Natural killer cell (primary cell): ENCODE measurements at regions not wholly inside any gene's neighbourhood (a gene's known extent, or its start where the extent isn't known, plus 50 kb on each side); places are given as distances from the start of the nearest gene placed in this dataset.

Experiments
- ATAC-seq, 3 donors: fragments of 150-1000 bp in 2 of 3; fragments of 200-7000 bp in 1 of 3; cut with Tn5 transposase; 1 replicate in 1 of 3; 2 replicates in 2 of 3; pipeline ENCODE4 v1.10.0; 2021; ENCODE audit warnings: mild to moderate bottlenecking in 2 of 3, moderate library complexity in 2 of 3
- DNase-seq, 2 donors: peaks; one replicate each; pipeline versions ENCODE4 v3.0.0 to v3.0.0-alpha.2; 2013 to 2021; ENCODE audit warnings: mixed read lengths in 1 of 2
- H3K27ac ChIP-seq: one replicate; pipeline ENCODE4 v1.5.1; 2013; ENCODE audit warnings: mild to moderate bottlenecking, low read length
- H3K27me3 ChIP-seq: one replicate; pipeline ENCODE4 v1.6.1; 2013; ENCODE audit warnings: low read length; ENCODE audit not compliant: control insufficient read depth, insufficient read depth
- H3K36me3 ChIP-seq: one replicate; pipeline ENCODE4 v1.6.1; 2013; ENCODE audit warnings: low read length; ENCODE audit not compliant: control insufficient read depth, insufficient read depth
- H3K4me1 ChIP-seq: one replicate; pipeline ENCODE4 v1.6.1; 2013; ENCODE audit warnings: low read length; ENCODE audit not compliant: control insufficient read depth, insufficient read depth
- H3K4me3 ChIP-seq: one replicate; pipeline ENCODE4 v1.5.1; 2013; ENCODE audit warnings: low read length
- H3K9me3 ChIP-seq: one replicate; pipeline ENCODE4 v1.6.1; 2013; ENCODE audit warnings: low read length; ENCODE audit not compliant: control insufficient read depth, insufficient read depth
- H3K27ac Mint-ChIP-seq, 2 donors: one replicate each; pipeline ENCODE4 v1.8.0; 2022; ENCODE audit warnings: mild to moderate bottlenecking in 2 of 2, mixed read lengths in 2 of 2, moderate library complexity in 1 of 2
- H3K27me3 Mint-ChIP-seq, 2 donors: one replicate each; pipeline ENCODE4 v1.8.0; 2022; ENCODE audit warnings: low read depth in 2 of 2, mixed read lengths in 2 of 2
- H3K36me3 Mint-ChIP-seq: one replicate; pipeline ENCODE4 v1.8.0; 2022; ENCODE audit warnings: mixed read lengths
- H3K4me1 Mint-ChIP-seq, 2 donors: one replicate each; pipeline ENCODE4 v1.8.0; 2022; ENCODE audit warnings: mixed read lengths in 2 of 2
- H3K4me3 Mint-ChIP-seq: one replicate; pipeline ENCODE4 v1.8.0; 2022; ENCODE audit warnings: mild to moderate bottlenecking, moderate library complexity, mixed read lengths
- H3K9me3 Mint-ChIP-seq, 2 donors: one replicate each; pipeline ENCODE4 v1.8.0; 2022; ENCODE audit warnings: mixed read lengths in 2 of 2
- CTCF ChIP-seq: fragments of 200-600 bp; IDR thresholded peaks from one replicate; pipeline ENCODE4 v1.8.0; 2022; ENCODE audit warnings: antibody characterized with exemption
- WGBS: methylation state at CpG from one replicate; pipeline ENCODE4 v1.1.7; 2013; ENCODE audit warnings: missing lambda C conversion rate; ENCODE audit not compliant: insufficient coverage; 5-methylcytosine and 5-hydroxymethylcytosine counted together
- intact Hi-C: fragments of 100-400 bp; cut with micrococcal nuclease; formaldehyde crosslinking; loops from one replicate; pipeline ENCODE4 v1.14.2; 2022

- DNase-seq: no peak
- Mint-ChIP-seq H3K4me3 (no peak overlapping the region), H3K4me1 (no peaks in the 10 kb centered on the region), H3K27ac (no peak overlapping the region), H3K36me3 (no peaks in the 10 kb centered on the region), H3K9me3 (peaks cover 0 to 2% of the 10 kb centered on the region in 2 donors), H3K27me3 (no peaks in the 10 kb centered on the region)
- Histone ChIP-seq H3K36me3 (no peaks in the 10 kb centered on the region), H3K27me3 (no peaks in the 10 kb centered on the region), H3K27ac (no peak overlapping the region), H3K4me3 (no peak overlapping the region), H3K9me3 (no peaks in the 10 kb centered on the region), H3K4me1 (no peaks in the 10 kb centered on the region)
- WGBS: 77% methylated on average over 14 of the region's 15 CpGs
- TF ChIP-seq CTCF: no peak
- no peak for ATAC-seq
- intact Hi-C loops: no loop called here
Measured at GRCh38 chr6:44704240-44705150, 317.0 kb downstream of the CDC5L start.

- H3K4me1 ChIP-seq: no peaks in the 10 kb centered on the region
- H3K4me3 ChIP-seq: no peak overlapping the region
- Mint-ChIP-seq H3K27me3 (no peaks in the 10 kb centered on the region), H3K36me3 (no peaks in the 10 kb centered on the region), H3K9me3 (peaks cover 0 to 2% of the 10 kb centered on the region in 2 donors), H3K4me1 (no peaks in the 10 kb centered on the region), H3K27ac (no peak overlapping the region), H3K4me3 (no peak overlapping the region)
- ATAC-seq (no peak), DNase-seq (no peak)
- TF ChIP-seq CTCF: no peak
- intact Hi-C loops: no loop called here
- H3K27me3 ChIP-seq: no peaks in the 10 kb centered on the region
- H3K9me3 ChIP-seq: no peaks in the 10 kb centered on the region
- H3K36me3 ChIP-seq: no peaks in the 10 kb centered on the region
- WGBS: 98% methylated on average over 3 of the region's 4 CpGs
- H3K27ac ChIP-seq: no peak overlapping the region
Measured at GRCh38 chr6:44705596-44705995, 318.1 kb downstream of the CDC5L start.

- WGBS: 89% methylated on average over 5 of the region's 5 CpGs
- peaks cover 0 to 2% of the 10 kb centered on the region in 2 donors for H3K9me3 Mint-ChIP-seq
- H3K4me1 Mint-ChIP-seq: no peaks in the 10 kb centered on the region
- H3K27ac Mint-ChIP-seq: no peak overlapping the region
- no peak overlapping the region for H3K27ac ChIP-seq
- H3K27me3 Mint-ChIP-seq: no peaks in the 10 kb centered on the region
- TF ChIP-seq CTCF: no peak
- no peaks in the 10 kb centered on the region for H3K36me3 Mint-ChIP-seq
- H3K4me1 ChIP-seq: no peaks in the 10 kb centered on the region
- H3K4me3 Mint-ChIP-seq: no peak overlapping the region
- no peak overlapping the region for H3K4me3 ChIP-seq
- ATAC-seq (no peak), DNase-seq (no peak)
- no peaks in the 10 kb centered on the region for H3K36me3 ChIP-seq
- intact Hi-C loops: no loop called here
- no peaks in the 10 kb centered on the region for H3K9me3 ChIP-seq
- H3K27me3 ChIP-seq: no peaks in the 10 kb centered on the region
Measured at GRCh38 chr6:44706011-44706410, 318.5 kb downstream of the CDC5L start.

- no peak for ATAC-seq
- H3K4me1 Mint-ChIP-seq: no peaks in the 10 kb centered on the region
Measured at GRCh38 chr6:44708208-44708607, 320.7 kb downstream of the CDC5L start.

More at GRCh38 chr6:44708208-44708607, 320.7 kb downstream of the CDC5L start:
- Mint-ChIP-seq H3K4me3 (no peak overlapping the region), H3K27ac (no peak overlapping the region), H3K27me3 (no peaks in the 10 kb centered on the region), H3K9me3 (peaks cover 0 to 2% of the 10 kb centered on the region in 2 donors), H3K36me3 (no peaks in the 10 kb centered on the region)
- Histone ChIP-seq H3K4me3 (no peak overlapping the region), H3K36me3 (no peaks in the 10 kb centered on the region), H3K27ac (no peak overlapping the region), H3K9me3 (no peaks in the 10 kb centered on the region), H3K4me1 (no peaks in the 10 kb centered on the region), H3K27me3 (no peaks in the 10 kb centered on the region)
- WGBS: 92% methylated on average over 4 of the region's 5 CpGs
- DNase-seq: no peak
- intact Hi-C loops: no loop called here
- no peak for TF ChIP-seq CTCF
